Astrocyte (in vitro differentiated cells and primary cell): ENCODE measurements at regions not wholly inside any gene's neighbourhood (a gene's known extent, or its start where the extent isn't known, plus 50 kb on each side); places are given as distances from the start of the nearest gene placed in this dataset.

Source experiments
- DNase-seq: peaks from one replicate; pipeline ENCODE4 v3.0.0-alpha.2; 2010; ENCODE audit warnings: low read depth
- FAIRE-seq: peaks from 2 replicates; lab custom pipeline; 2011; peaks lifted over from hg19 to GRCh38; lab: Jason Lieb, UNC
- H2AFZ ChIP-seq: 2 replicates; pipeline ENCODE4 v1.6.0; 2012; ENCODE audit warnings: low read depth, low read length, inconsistent platforms
- H3K27ac ChIP-seq: 2 replicates; pipeline ENCODE4 v1.5.1; 2011; ENCODE audit warnings: low read depth, low read length, inconsistent platforms
- H3K27me3 ChIP-seq: 2 replicates; pipeline ENCODE4 v1.6.0; 2011; ENCODE audit warnings: low read length, inconsistent platforms; ENCODE audit not compliant: insufficient read depth
- H3K36me3 ChIP-seq: 2 replicates; pipeline ENCODE4 v1.5.1; 2011; ENCODE audit warnings: low read length, inconsistent platforms; ENCODE audit not compliant: insufficient read depth
- H3K4me1 ChIP-seq: 2 replicates; pipeline ENCODE4 v1.5.1; 2011; ENCODE audit warnings: low read length, inconsistent platforms; ENCODE audit not compliant: insufficient read depth
- H3K4me2 ChIP-seq: 2 replicates; pipeline ENCODE4 v1.6.0; 2012; ENCODE audit warnings: low read length, inconsistent platforms
- H3K4me3 ChIP-seq: 2 replicates; pipeline ENCODE4 v1.5.1; 2011; ENCODE audit warnings: low read depth, mild to moderate bottlenecking, low read length, inconsistent platforms; ENCODE audit not compliant: insufficient read depth
- H3K79me2 ChIP-seq: 2 replicates; pipeline ENCODE4 v1.6.0; 2012; ENCODE audit warnings: mild to moderate bottlenecking, low read length, inconsistent platforms; ENCODE audit not compliant: insufficient read depth
- H3K9ac ChIP-seq: 2 replicates; pipeline ENCODE4 v1.6.0; 2012; ENCODE audit warnings: mild to moderate bottlenecking, low read length, inconsistent platforms
- H3K9me3 ChIP-seq: 2 replicates; pipeline ENCODE4 v1.5.1; 2012; ENCODE audit warnings: low read depth, mild to moderate bottlenecking, low read length, inconsistent platforms; ENCODE audit not compliant: insufficient read depth
- H4K20me1 ChIP-seq: 2 replicates; pipeline ENCODE4 v1.6.0; 2012; ENCODE audit warnings: low read length, inconsistent platforms; ENCODE audit not compliant: insufficient read depth
- H3K27ac Mint-ChIP-seq: one replicate; pipeline ENCODE4 v1.8.0; 2021; ENCODE audit warnings: mild to moderate bottlenecking, mixed read lengths; ENCODE audit not compliant: unreplicated experiment
- H3K27me3 Mint-ChIP-seq: one replicate; pipeline ENCODE4 v1.8.0; 2021; ENCODE audit warnings: low read depth, mixed read lengths; ENCODE audit not compliant: unreplicated experiment
- H3K36me3 Mint-ChIP-seq: one replicate; pipeline ENCODE4 v1.8.0; 2021; ENCODE audit warnings: low read depth, mixed read lengths; ENCODE audit not compliant: unreplicated experiment
- H3K4me1 Mint-ChIP-seq: one replicate; pipeline ENCODE4 v1.8.0; 2021; ENCODE audit warnings: low read depth, mixed read lengths; ENCODE audit not compliant: unreplicated experiment
- H3K4me3 Mint-ChIP-seq: one replicate; pipeline ENCODE4 v1.8.0; 2021; ENCODE audit warnings: mild to moderate bottlenecking, moderate library complexity, mixed read lengths; ENCODE audit not compliant: unreplicated experiment
- H3K9me3 Mint-ChIP-seq: one replicate; pipeline ENCODE4 v1.8.0; 2021; ENCODE audit warnings: mild to moderate bottlenecking, mixed read lengths; ENCODE audit not compliant: unreplicated experiment
- CTCF ChIP-seq: IDR thresholded peaks from 2 replicates; pipeline ENCODE4 v1.5.1; 2011; ENCODE audit warnings: low read depth, mild to moderate bottlenecking, inconsistent platforms, low read length, moderate library complexity; ENCODE audit not compliant: insufficient read depth
- EZH2 ChIP-seq: IDR thresholded peaks from 2 replicates; pipeline ENCODE4 v1.6.1; 2012; ENCODE audit warnings: mild to moderate bottlenecking, low read length, inconsistent platforms; ENCODE audit not compliant: insufficient read depth

- Histone ChIP-seq H3K9me3 (no peaks in the 10 kb centered on the region), H2AFZ (no peak overlapping the region), H3K36me3 (no peaks in the 10 kb centered on the region), H3K4me1 (peaks cover 7% of the 10 kb centered on the region), H3K4me3 (no peak overlapping the region), H3K27me3 (no peaks in the 10 kb centered on the region), H3K4me2 (no peak overlapping the region), H3K79me2 (no peaks in the 10 kb centered on the region), H3K9ac (no peak overlapping the region), H3K27ac (no peak overlapping the region), H4K20me1 (no peaks in the 10 kb centered on the region)
- H3K27ac Mint-ChIP-seq = no peak overlapping the region
- FAIRE-seq = no peak
- H3K4me3 Mint-ChIP-seq = no peak overlapping the region
- no peak for DNase-seq
- H3K36me3 Mint-ChIP-seq = no peaks in the 10 kb centered on the region
- H3K27me3 Mint-ChIP-seq = no peaks in the 10 kb centered on the region
- H3K9me3 Mint-ChIP-seq = no peaks in the 10 kb centered on the region
- no peak for TF ChIP-seq EZH2
- peaks cover 6% of the 10 kb centered on the region for H3K4me1 Mint-ChIP-seq
Observed at GRCh38 chr4:89468602-89469001, 161.0 kb upstream of the GPRIN3 start.

DNA sequence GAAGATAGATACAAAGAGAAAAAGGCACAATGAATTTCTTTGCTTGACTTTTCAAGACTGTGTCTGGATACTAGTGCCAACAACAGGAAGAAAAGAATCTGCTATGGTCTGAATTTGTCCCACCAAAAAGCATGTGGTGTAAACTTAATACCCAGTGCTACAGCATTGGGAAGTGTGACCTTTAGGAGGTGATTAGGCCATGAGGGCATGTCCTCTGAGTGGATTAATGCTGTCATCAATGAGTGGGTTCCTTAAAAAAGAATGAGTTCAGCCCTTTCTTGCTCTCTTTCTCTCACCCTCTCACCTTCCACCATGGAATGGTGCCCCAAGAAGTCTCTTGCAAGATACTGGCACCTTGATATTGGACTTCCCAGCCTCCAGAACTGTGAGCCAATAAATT, 155.7 kb upstream of the GPRIN3 start:
- H3K36me3 ChIP-seq = no peaks in the 10 kb centered on the region
- no peaks in the 10 kb centered on the region for H3K9me3 ChIP-seq
- no peaks in the 10 kb centered on the region for H3K79me2 ChIP-seq
- no peak overlapping the region for H3K4me3 Mint-ChIP-seq
- H3K4me3 ChIP-seq = no peak overlapping the region
- H3K36me3 Mint-ChIP-seq = no peaks in the 10 kb centered on the region
- no peaks in the 10 kb centered on the region for H3K27me3 ChIP-seq
- H2AFZ ChIP-seq = no peak overlapping the region
- no peak overlapping the region for H3K27ac ChIP-seq
- no peaks in the 10 kb centered on the region for H4K20me1 ChIP-seq
- no peak for DNase-seq
- H3K27me3 Mint-ChIP-seq = no peaks in the 10 kb centered on the region
- no peak for FAIRE-seq
- H3K9ac ChIP-seq = no peak overlapping the region
- no peak overlapping the region for H3K4me2 ChIP-seq
- no peaks in the 10 kb centered on the region for H3K9me3 Mint-ChIP-seq
- no peak overlapping the region for H3K27ac Mint-ChIP-seq
- no peaks in the 10 kb centered on the region for H3K4me1 Mint-ChIP-seq
- no peaks in the 10 kb centered on the region for H3K4me1 ChIP-seq
- TF ChIP-seq EZH2 = no peak
- no peak for TF ChIP-seq CTCF

DNA sequence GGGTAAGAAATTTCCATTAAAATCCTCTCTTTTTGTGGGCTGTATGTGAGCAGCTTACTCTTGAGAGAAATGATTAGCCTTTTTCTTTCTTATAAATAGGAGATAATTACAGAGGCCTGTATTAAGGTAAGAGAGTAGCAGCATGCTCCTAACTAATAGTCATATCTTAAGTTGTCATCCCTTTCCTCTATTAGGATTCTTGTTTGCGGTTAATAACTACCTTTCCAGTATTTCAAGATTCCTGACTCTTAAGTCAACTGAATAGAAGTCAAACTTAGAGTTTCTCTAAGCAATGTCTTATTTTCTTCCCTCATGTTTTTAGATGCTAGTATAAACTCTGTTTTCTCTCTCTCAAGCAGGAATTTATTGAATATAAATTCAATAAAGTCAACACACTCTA, 139.9 kb upstream of the GPRIN3 start:
- Mint-ChIP-seq H3K27ac (no peak overlapping the region), H3K36me3 (peaks cover 8% of the 10 kb centered on the region), H3K4me3 (no peak overlapping the region), H3K9me3 (peaks cover 12% of the 10 kb centered on the region), H3K27me3 (no peaks in the 10 kb centered on the region), H3K4me1 (no peaks in the 10 kb centered on the region)
- no peak overlapping the region for H3K4me2 ChIP-seq
- no peaks in the 10 kb centered on the region for H3K79me2 ChIP-seq
- H3K27ac ChIP-seq = no peak overlapping the region
- H3K36me3 ChIP-seq = no peaks in the 10 kb centered on the region
- H4K20me1 ChIP-seq = no peaks in the 10 kb centered on the region
- peaks cover 5% of the 10 kb centered on the region for H3K9me3 ChIP-seq
- TF ChIP-seq EZH2 (no peak), CTCF (no peak)
- FAIRE-seq (no peak), DNase-seq (no peak)
- H3K4me3 ChIP-seq = no peak overlapping the region
- H2AFZ ChIP-seq = no peak overlapping the region
- no peaks in the 10 kb centered on the region for H3K27me3 ChIP-seq
- no peak overlapping the region for H3K9ac ChIP-seq
- no peaks in the 10 kb centered on the region for H3K4me1 ChIP-seq
